ENCODE measurements at regions not wholly inside any gene's neighbourhood (a gene's known extent, or its start where the extent isn't known, plus 50 kb on each side); places are given as distances from the start of the nearest gene placed in this dataset.

DNA sequence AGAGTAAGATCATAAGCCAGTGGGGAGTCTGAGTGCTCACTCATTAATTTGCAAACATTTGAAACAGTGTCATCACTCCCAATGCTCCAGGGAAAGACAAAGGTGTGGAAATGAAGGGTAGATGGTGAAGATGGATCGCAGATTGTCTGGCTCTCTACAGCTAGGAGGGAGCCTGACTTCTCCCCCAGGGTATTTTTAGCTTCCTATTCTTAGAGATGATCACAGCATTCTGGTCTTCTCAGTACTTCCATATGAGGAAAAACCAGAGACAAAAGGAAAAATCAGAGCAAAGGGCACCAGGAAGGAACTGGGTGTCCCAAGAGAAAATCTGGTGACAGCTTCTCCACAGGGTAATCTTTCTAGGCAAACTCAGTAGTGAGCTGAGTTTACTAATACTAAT, 401.9 kb upstream of the GRIA1 start:
- H3K27me3 ChIP-seq: no peaks in the 10 kb centered on the region
- intact Hi-C loops (cut with DNase I): no loop called here
- TF ChIP-seq, protein P1, sequence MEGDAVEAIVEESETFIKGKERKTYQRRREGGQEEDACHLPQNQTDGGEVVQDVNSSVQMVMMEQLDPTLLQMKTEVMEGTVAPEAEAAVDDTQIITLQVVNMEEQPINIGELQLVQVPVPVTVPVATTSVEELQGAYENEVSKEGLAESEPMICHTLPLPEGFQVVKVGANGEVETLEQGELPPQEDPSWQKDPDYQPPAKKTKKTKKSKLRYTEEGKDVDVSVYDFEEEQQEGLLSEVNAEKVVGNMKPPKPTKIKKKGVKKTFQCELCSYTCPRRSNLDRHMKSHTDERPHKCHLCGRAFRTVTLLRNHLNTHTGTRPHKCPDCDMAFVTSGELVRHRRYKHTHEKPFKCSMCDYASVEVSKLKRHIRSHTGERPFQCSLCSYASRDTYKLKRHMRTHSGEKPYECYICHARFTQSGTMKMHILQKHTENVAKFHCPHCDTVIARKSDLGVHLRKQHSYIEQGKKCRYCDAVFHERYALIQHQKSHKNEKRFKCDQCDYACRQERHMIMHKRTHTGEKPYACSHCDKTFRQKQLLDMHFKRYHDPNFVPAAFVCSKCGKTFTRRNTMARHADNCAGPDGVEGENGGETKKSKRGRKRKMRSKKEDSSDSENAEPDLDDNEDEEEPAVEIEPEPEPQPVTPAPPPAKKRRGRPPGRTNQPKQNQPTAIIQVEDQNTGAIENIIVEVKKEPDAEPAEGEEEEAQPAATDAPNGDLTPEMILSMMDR (IDR thresholded peaks at IDR 0.05): no peak
- H3K27ac ChIP-seq: peak overlapping the region in 4 of 10 donors; percentile 49 to 68 (median 60)
- DNase-seq (peak in 1 of 2 donors; percentile 19), ATAC-seq (peak; percentile 64 to 96 (median 92))
- no peak overlapping the region for H3K4me3 ChIP-seq
- H3K4me1 ChIP-seq: peaks cover 0 to 22% (median 5%) of the 10 kb centered on the region in 9 donors
- whole genome bisulfite sequencing, 2 donors: 25 to 26% methylated on average over 1 of the region's 1 CpG
- no peaks in the 10 kb centered on the region for H3K9me3 ChIP-seq
- no peaks in the 10 kb centered on the region for H3K36me3 ChIP-seq

DNA sequence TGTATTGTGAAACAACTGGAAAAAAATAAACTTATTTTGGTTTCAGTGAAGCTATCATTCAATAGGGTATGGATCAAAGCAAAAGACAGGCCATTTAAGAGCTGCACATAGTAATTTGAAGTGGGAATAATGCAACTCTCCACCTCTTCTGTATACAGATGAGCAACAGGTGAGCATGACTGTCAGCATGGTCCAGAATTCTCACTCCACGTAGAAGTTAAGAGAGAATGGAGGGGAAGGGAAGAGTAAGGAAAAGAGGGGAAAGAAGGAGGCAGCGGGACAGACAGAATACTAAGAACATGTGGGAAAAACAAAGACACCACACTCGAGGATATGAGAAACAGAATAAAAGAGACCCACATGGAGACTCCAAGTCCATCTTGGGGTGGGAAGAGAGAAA, 396.1 kb upstream of the GRIA1 start:
- no peak for ATAC-seq
- TF ChIP-seq, protein P1 (IDR thresholded peaks at IDR 0.05): no peak

DNA sequence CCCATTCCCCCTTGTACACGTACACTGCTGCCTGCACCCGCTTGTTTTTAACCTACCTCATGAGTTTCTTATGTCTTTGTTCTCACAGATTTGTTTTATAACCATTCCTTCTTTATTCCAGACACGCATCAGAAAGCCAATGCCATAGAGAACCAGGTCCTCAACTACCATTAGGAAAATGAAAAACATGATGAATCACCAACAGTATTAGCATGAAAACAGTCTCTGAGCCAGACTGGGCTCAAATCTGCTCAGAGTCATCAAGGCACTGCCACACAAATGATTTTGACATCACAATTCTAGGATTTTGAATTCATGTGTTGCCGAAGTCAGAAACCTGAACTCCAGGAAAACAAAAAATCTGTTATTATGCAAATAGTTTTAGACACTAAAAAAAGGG, 394.1 kb upstream of the GRIA1 start:
- WGBS, 2 donors: 85 to 91% methylated on average over 4 of the region's 4 CpGs

More for the DNA sequence above, 396.1 kb upstream of the GRIA1 start:
- H3K27me3 ChIP-seq: no peaks in the 10 kb centered on the region
- no peaks in the 10 kb centered on the region for H3K9me3 ChIP-seq
- peaks cover 0 to 8% (median 0%) of the 10 kb centered on the region in 9 donors for H3K4me1 ChIP-seq
- no peak for DNase-seq
- intact Hi-C loops (cut with DNase I): no loop called here
- no peak overlapping the region for H3K27ac ChIP-seq
- WGBS, 2 donors: 77 to 88% methylated on average over 3 of the region's 3 CpGs
- H3K36me3 ChIP-seq: no peaks in the 10 kb centered on the region
- H3K4me3 ChIP-seq: no peak overlapping the region

DNA sequence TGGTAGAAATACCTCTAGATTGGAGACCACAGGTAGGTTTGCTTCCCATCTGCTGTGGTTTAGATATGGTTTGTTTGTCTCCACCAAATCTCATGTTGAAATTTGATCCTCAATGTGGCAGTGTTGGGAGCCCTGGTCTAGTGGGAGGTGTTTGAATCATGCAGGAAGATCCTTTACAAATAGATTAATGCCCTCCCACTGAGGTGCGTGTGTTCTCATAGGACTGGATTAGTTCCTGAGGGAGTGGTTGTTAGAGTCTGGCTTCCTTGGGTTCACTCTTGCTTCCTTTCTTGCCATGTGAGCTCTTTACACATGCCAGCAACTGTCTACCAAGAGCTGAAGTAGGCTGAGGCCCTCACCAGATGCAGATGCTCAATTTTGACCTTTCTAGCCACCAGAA, 391.1 kb upstream of the GRIA1 start:
- no peaks in the 10 kb centered on the region for H3K27me3 ChIP-seq
- no peak overlapping the region for H3K4me3 ChIP-seq
- DNase-seq (no peak), ATAC-seq (no peak)
- H3K36me3 ChIP-seq: no peaks in the 10 kb centered on the region
- TF ChIP-seq, protein P1 (IDR thresholded peaks at IDR 0.05): no peak
- H3K4me1 ChIP-seq: peaks cover 0 to 8% (median 0%) of the 10 kb centered on the region in 9 donors
- H3K27ac ChIP-seq: no peak overlapping the region
- peaks cover 0 to 3% (median 0%) of the 10 kb centered on the region in 11 donors for H3K9me3 ChIP-seq
- intact Hi-C loops (cut with DNase I): no loop called here
- 55 to 73% methylated on average over 1 of the region's 1 CpG for WGBS, 2 donors

More for the DNA sequence above, 394.1 kb upstream of the GRIA1 start:
- intact Hi-C loops (cut with DNase I): no loop called here
- H3K27me3 ChIP-seq: no peaks in the 10 kb centered on the region
- no peaks in the 10 kb centered on the region for H3K36me3 ChIP-seq
- no peaks in the 10 kb centered on the region for H3K9me3 ChIP-seq
- TF ChIP-seq, protein P1 (IDR thresholded peaks at IDR 0.05): no peak
- H3K4me1 ChIP-seq: peaks cover 0 to 8% (median 0%) of the 10 kb centered on the region in 9 donors
- DNase-seq: no peak
- H3K27ac ChIP-seq: no peak overlapping the region
- H3K4me3 ChIP-seq: no peak overlapping the region
- no peak for ATAC-seq

Data from heart right ventricle (tissue), 16 donors.